Upper lobe of left lung (tissue), 6 donors: ENCODE measurements at regions not wholly inside any gene's neighbourhood (a gene's known extent, or its start where the extent isn't known, plus 50 kb on each side); places are given as distances from the start of the nearest gene placed in this dataset.
A peak's percentile ranks its signal among the peaks of the same experiment; 100 is the strongest.

ENCODE experiments used
- ATAC-seq, 2 donors: fragments of 200-7000 bp; cut with Tn5 transposase; one replicate each; pipeline ENCODE4 v1.9.1; 2022; ENCODE audit warnings: mild to moderate bottlenecking in 2 of 2, moderate library complexity in 2 of 2; ENCODE audit not compliant: low FRiP score in 2 of 2
- DNase-seq, 2 donors: peaks; one replicate each; pipeline ENCODE4 v3.0.0-alpha.2; 2019 to 2020
- H3K27ac ChIP-seq, 4 donors: fragments of 200-600 bp; sonication (generic); one replicate each; pipeline ENCODE4 v1.5.1; 2016 to 2019
- H3K27me3 ChIP-seq, 4 donors: fragments of 200-600 bp; sonication (generic); one replicate each; pipeline ENCODE4 v1.5.1; 2017 to 2019
- H3K36me3 ChIP-seq, 4 donors: fragments of 200-600 bp; sonication (generic); one replicate each; pipeline ENCODE4 v1.5.1; 2016 to 2019
- H3K4me1 ChIP-seq, 4 donors: fragments of 200-600 bp; sonication (generic); one replicate each; pipeline ENCODE4 v1.5.1; 2018 to 2019
- H3K4me3 ChIP-seq, 4 donors: fragments of 200-600 bp; sonication (generic); one replicate each; pipeline ENCODE4 v1.5.1; 2017 to 2019; ENCODE audit warnings: mild to moderate bottlenecking in 2 of 4, moderate library complexity in 1 of 4
- H3K9me3 ChIP-seq, 4 donors: fragments of 200-600 bp; sonication (generic); one replicate each; pipeline ENCODE4 v1.5.1; 2018 to 2019
- CTCF ChIP-seq, 6 experiments: fragments of 450-650 bp in 4 of 6; fragments of 200-600 bp in 2 of 6; sonication (generic) in 2 of 6; IDR thresholded peaks; one replicate each; pipeline ENCODE4 v1.5.1; 2016 to 2019; ENCODE audit warnings: antibody characterized with exemption in 6 of 6
- EP300 ChIP-seq, 4 donors: sonication (generic); formaldehyde crosslinking; IDR thresholded peaks; one replicate each; pipeline ENCODE4 v1.5.1; 2017; ENCODE audit warnings: antibody characterized with exemption in 4 of 4, control low read depth in 2 of 4
- POLR2A ChIP-seq, 4 donors: fragments of 450-650 bp; IDR thresholded peaks; one replicate each; pipeline ENCODE4 v1.5.1; 2016 to 2017; ENCODE audit warnings: antibody characterized with exemption in 4 of 4, mild to moderate bottlenecking in 2 of 4
- POLR2AphosphoS5 ChIP-seq, 2 donors: sonication (generic); formaldehyde crosslinking; IDR thresholded peaks; one replicate each; pipeline ENCODE4 v1.5.1; 2017; ENCODE audit warnings: antibody characterized with exemption in 2 of 2
- WGBS, 2 donors: methylation state at CpG; one replicate each; pipeline ENCODE4 v1.1.5; 2017 to 2018; 5-methylcytosine and 5-hydroxymethylcytosine counted together
- donor health status: DM: no; HTN: no; CAD: no; lungs with moderate emphysema.
- donor health status: DM: no; HTN: yes; CAD: no; lungs with severe emphysema.

- TF ChIP-seq POLR2A (IDR thresholded peaks at IDR 0.05), result no peak
- TF ChIP-seq EP300 (IDR thresholded peaks at IDR 0.05), result no peak
- TF ChIP-seq CTCF (IDR thresholded peaks at IDR 0.05), result no peak
- TF ChIP-seq POLR2AphosphoS5 (IDR thresholded peaks at IDR 0.05), result no peak
- Histone ChIP-seq H3K27me3 (no peaks in the 10 kb centered on the region), H3K4me3 (no peak overlapping the region), H3K4me1 (no peaks in the 10 kb centered on the region), H3K27ac (no peak overlapping the region), H3K36me3 (no peaks in the 10 kb centered on the region), H3K9me3 (no peaks in the 10 kb centered on the region)
- 58 to 89% methylated on average over 3 of the region's 3 CpGs for WGBS, 2 donors
- DNase-seq (no peak), ATAC-seq (no peak)
These were observed 101.8 kb upstream of the NPAS2 start for GRCh38 chr2:100718065-100718629.

GRCh38 chr2:100720445-100720844 lies 99.5 kb upstream of the NPAS2 start:
- DNase-seq (no peak), ATAC-seq (peak in 1 of 2 donors; percentile 22)
- Histone ChIP-seq H3K36me3 (no peaks in the 10 kb centered on the region), H3K4me3 (no peak overlapping the region), H3K4me1 (no peaks in the 10 kb centered on the region), H3K27me3 (no peaks in the 10 kb centered on the region), H3K27ac (no peak overlapping the region), H3K9me3 (no peaks in the 10 kb centered on the region)
- no peak for TF ChIP-seq POLR2AphosphoS5 (IDR thresholded peaks at IDR 0.05)
- WGBS, 2 donors, result 66 to 73% methylated on average over 3 of the region's 3 CpGs

- Histone ChIP-seq H3K4me1 (no peaks in the 10 kb centered on the region), H3K36me3 (no peaks in the 10 kb centered on the region), H3K27ac (no peak overlapping the region), H3K9me3 (no peaks in the 10 kb centered on the region), H3K4me3 (no peak overlapping the region), H3K27me3 (no peaks in the 10 kb centered on the region)
- DNase-seq, result peak in 1 of 2 donors; percentile 18
- ATAC-seq, result no peak
- WGBS, 2 donors, result 63 to 64% methylated on average over 5 of the region's 5 CpGs
- TF ChIP-seq EP300 (IDR thresholded peaks at IDR 0.05), result no peak
- TF ChIP-seq POLR2A (IDR thresholded peaks at IDR 0.05), result no peak
- TF ChIP-seq CTCF (IDR thresholded peaks at IDR 0.05), result no peak
- no peak for TF ChIP-seq POLR2AphosphoS5 (IDR thresholded peaks at IDR 0.05)
These were observed 98.2 kb upstream of the NPAS2 start for GRCh38 chr2:100721693-100722092.

GRCh38 chr2:100722125-100722524 lies 97.8 kb upstream of the NPAS2 start:
- ATAC-seq (peak in 1 of 2 donors; percentile 15), DNase-seq (no peak)
- Histone ChIP-seq H3K36me3 (no peaks in the 10 kb centered on the region), H3K9me3 (no peaks in the 10 kb centered on the region), H3K27ac (no peak overlapping the region), H3K4me3 (no peak overlapping the region), H3K4me1 (no peaks in the 10 kb centered on the region), H3K27me3 (no peaks in the 10 kb centered on the region)
- WGBS, 2 donors, result 86 to 87% methylated on average over 3 of the region's 3 CpGs
- no peak for TF ChIP-seq POLR2AphosphoS5 (IDR thresholded peaks at IDR 0.05)
- no peak for TF ChIP-seq CTCF (IDR thresholded peaks at IDR 0.05)
- TF ChIP-seq EP300 (IDR thresholded peaks at IDR 0.05), result no peak

- H3K4me1 ChIP-seq, result no peaks in the 10 kb centered on the region
- H3K9me3 ChIP-seq, result no peaks in the 10 kb centered on the region
- DNase-seq, result no peak
- H3K36me3 ChIP-seq, result no peaks in the 10 kb centered on the region
- WGBS, 2 donors, result 65 to 69% methylated on average over 2 of the region's 2 CpGs
- no peak for ATAC-seq
- no peaks in the 10 kb centered on the region for H3K27me3 ChIP-seq
- no peak overlapping the region for H3K27ac ChIP-seq
- no peak for TF ChIP-seq POLR2A (IDR thresholded peaks at IDR 0.05)
- no peak overlapping the region for H3K4me3 ChIP-seq
These were observed 93.1 kb upstream of the NPAS2 start for GRCh38 chr2:100726866-100727265.

- 67 to 71% methylated on average over 6 of the region's 6 CpGs for WGBS, 2 donors
- no peaks in the 10 kb centered on the region for H3K27me3 ChIP-seq
- no peaks in the 10 kb centered on the region for H3K9me3 ChIP-seq
- peaks cover 0 to 3% (median 0%) of the 10 kb centered on the region in 4 donors for H3K4me1 ChIP-seq
- peak; percentile 76 to 80 for ATAC-seq
- H3K27ac ChIP-seq, result no peak overlapping the region
- no peak overlapping the region for H3K4me3 ChIP-seq
- no peaks in the 10 kb centered on the region for H3K36me3 ChIP-seq
- no peak for TF ChIP-seq EP300 (IDR thresholded peaks at IDR 0.05)
- peak in 5 of 6 experiments; percentile 25 to 71 (median 53) for TF ChIP-seq CTCF (IDR thresholded peaks at IDR 0.05)
- peak in 1 of 2 donors; percentile 51 for DNase-seq
These were observed 89.6 kb upstream of the NPAS2 start for GRCh38 chr2:100730290-100730868.
